Smooth muscle cell (in vitro differentiated cells): ENCODE measurements at regions not wholly inside any gene's neighbourhood (a gene's known extent, or its start where the extent isn't known, plus 50 kb on each side); places are given as distances from the start of the nearest gene placed in this dataset.

Source experiments
- DNase-seq: peaks from one replicate; lab custom pipeline; 2025; ENCODE audit not compliant: unreplicated experiment; lab: John Stamatoyannopoulos, UW
- H2AFZ ChIP-seq: fragments of 200-600 bp; sonication (generic); 2 replicates; pipeline ENCODE4 v1.6.0; 2016; ENCODE audit warnings: antibody characterized with exemption, low read depth, mild to moderate bottlenecking
- H3F3A ChIP-seq: fragments of 200-600 bp; sonication (generic); 2 replicates; pipeline ENCODE4 v1.6.0; 2017; ENCODE audit warnings: antibody characterized with exemption, low read depth
- H3K27ac ChIP-seq: fragments of 200-600 bp; sonication (generic); 2 replicates; pipeline ENCODE4 v1.5.1; 2016; ENCODE audit warnings: low read depth, mild to moderate bottlenecking
- H3K27me3 ChIP-seq: fragments of 200-600 bp; sonication (generic); 2 replicates; pipeline ENCODE4 v1.6.1; 2016; ENCODE audit warnings: low read depth, mild to moderate bottlenecking
- H3K36me3 ChIP-seq: fragments of 200-600 bp; sonication (generic); 2 replicates; pipeline ENCODE4 v1.5.1; 2016; ENCODE audit warnings: low read depth
- H3K4me1 ChIP-seq: fragments of 200-600 bp; sonication (generic); 2 replicates; pipeline ENCODE4 v1.5.1; 2016; ENCODE audit warnings: low read depth
- H3K4me2 ChIP-seq: fragments of 200-600 bp; sonication (generic); 2 replicates; pipeline ENCODE4 v1.6.0; 2016; ENCODE audit warnings: mild to moderate bottlenecking
- H3K4me3 ChIP-seq: fragments of 200-600 bp; sonication (generic); 2 replicates; pipeline ENCODE4 v1.5.1; 2016; ENCODE audit warnings: mild to moderate bottlenecking
- H3K79me2 ChIP-seq: fragments of 200-600 bp; sonication (generic); 2 replicates; pipeline ENCODE4 v1.6.0; 2016; ENCODE audit warnings: low read depth, mild to moderate bottlenecking
- H3K9ac ChIP-seq: fragments of 200-600 bp; sonication (generic); 2 replicates; pipeline ENCODE4 v1.6.0; 2016; ENCODE audit warnings: low read depth
- H3K9me3 ChIP-seq: fragments of 200-600 bp; sonication (generic); replicated peaks from 2 replicates; pipeline ENCODE4 v1.5.1; 2016; ENCODE audit warnings: low read depth
- H4K20me1 ChIP-seq: fragments of 200-600 bp; sonication (generic); 2 replicates; pipeline ENCODE4 v1.6.0; 2016; ENCODE audit warnings: low read depth
- CTCF ChIP-seq: fragments of 200-600 bp; sonication (generic); IDR thresholded peaks from 2 replicates; pipeline ENCODE4 v1.5.1; 2017; ENCODE audit warnings: borderline replicate concordance, mild to moderate bottlenecking, antibody characterized with exemption; ENCODE audit not compliant: insufficient read depth, poor library complexity, severe bottlenecking
- WGBS: methylation state at CpG from one replicate; pipeline ENCODE4 v1.1.7; 2016; ENCODE audit warnings: low lambda C conversion rate; 5-methylcytosine and 5-hydroxymethylcytosine counted together

- H3K4me3 ChIP-seq: no peak overlapping the region
- 94% methylated on average over 2 of the region's 2 CpGs for WGBS
- DNase-seq: no peak
- no peaks in the 10 kb centered on the region for H3K4me1 ChIP-seq
- H3K9ac ChIP-seq: no peak overlapping the region
- H3K36me3 ChIP-seq: no peaks in the 10 kb centered on the region
- H4K20me1 ChIP-seq: no peaks in the 10 kb centered on the region
- H3F3A ChIP-seq: peaks cover 8% of the 10 kb centered on the region
- H3K9me3 ChIP-seq: no peaks in the 10 kb centered on the region
- H3K27me3 ChIP-seq: no peaks in the 10 kb centered on the region
- no peaks in the 10 kb centered on the region for H3K79me2 ChIP-seq
- TF ChIP-seq CTCF: no peak
- H3K27ac ChIP-seq: no peak overlapping the region
- no peak overlapping the region for H2AFZ ChIP-seq
- no peak overlapping the region for H3K4me2 ChIP-seq
Measured at GRCh38 chr16:64704386-64704785, 417.5 kb downstream of the CDH11 start.

- Histone ChIP-seq H3K79me2 (no peaks in the 10 kb centered on the region), H3K27ac (no peak overlapping the region), H3K9me3 (no peaks in the 10 kb centered on the region), H4K20me1 (no peaks in the 10 kb centered on the region), H3K4me2 (no peak overlapping the region), H3K4me3 (no peak overlapping the region), H3K9ac (no peak overlapping the region), H3F3A (peaks cover 8% of the 10 kb centered on the region), H3K27me3 (no peaks in the 10 kb centered on the region), H2AFZ (no peak overlapping the region), H3K4me1 (no peaks in the 10 kb centered on the region), H3K36me3 (no peaks in the 10 kb centered on the region)
- no peak for TF ChIP-seq CTCF
- DNase-seq: no peak
- WGBS: 78% methylated on average over 1 of the region's 1 CpG
Measured at GRCh38 chr16:64702415-64702814, 419.4 kb downstream of the CDH11 start.

- no peak overlapping the region for H3K27ac ChIP-seq
- no peaks in the 10 kb centered on the region for H4K20me1 ChIP-seq
- no peak overlapping the region for H3K9ac ChIP-seq
- H3K79me2 ChIP-seq: no peaks in the 10 kb centered on the region
- no peaks in the 10 kb centered on the region for H3K4me1 ChIP-seq
- TF ChIP-seq CTCF: no peak
- H3F3A ChIP-seq: peaks cover 1% of the 10 kb centered on the region
- H3K27me3 ChIP-seq: no peaks in the 10 kb centered on the region
- H3K4me2 ChIP-seq: no peak overlapping the region
- 98% methylated on average over 3 of the region's 3 CpGs for WGBS
- H3K36me3 ChIP-seq: no peaks in the 10 kb centered on the region
- no peak overlapping the region for H2AFZ ChIP-seq
- no peak for DNase-seq
- H3K4me3 ChIP-seq: no peak overlapping the region
- no peaks in the 10 kb centered on the region for H3K9me3 ChIP-seq
Measured at GRCh38 chr16:64700628-64701027, 421.2 kb downstream of the CDH11 start.

- Histone ChIP-seq H3K79me2 (no peaks in the 10 kb centered on the region), H3K9ac (no peak overlapping the region), H3K27ac (no peak overlapping the region), H3F3A (no peaks in the 10 kb centered on the region), H3K4me1 (no peaks in the 10 kb centered on the region), H3K27me3 (no peaks in the 10 kb centered on the region), H3K36me3 (no peaks in the 10 kb centered on the region), H2AFZ (peak overlapping the region; percentile 32), H3K4me2 (no peak overlapping the region), H3K4me3 (no peak overlapping the region), H3K9me3 (no peaks in the 10 kb centered on the region), H4K20me1 (no peaks in the 10 kb centered on the region)
- DNase-seq: no peak
- TF ChIP-seq CTCF: no peak
- 70% methylated on average over 1 of the region's 1 CpG for WGBS
Measured at GRCh38 chr16:64696866-64697265, 425.0 kb downstream of the CDH11 start.
